ENCODE measurements at regions not wholly inside any gene's neighbourhood (a gene's known extent, or its start where the extent isn't known, plus 50 kb on each side); places are given as distances from the start of the nearest gene placed in this dataset.

DNA sequence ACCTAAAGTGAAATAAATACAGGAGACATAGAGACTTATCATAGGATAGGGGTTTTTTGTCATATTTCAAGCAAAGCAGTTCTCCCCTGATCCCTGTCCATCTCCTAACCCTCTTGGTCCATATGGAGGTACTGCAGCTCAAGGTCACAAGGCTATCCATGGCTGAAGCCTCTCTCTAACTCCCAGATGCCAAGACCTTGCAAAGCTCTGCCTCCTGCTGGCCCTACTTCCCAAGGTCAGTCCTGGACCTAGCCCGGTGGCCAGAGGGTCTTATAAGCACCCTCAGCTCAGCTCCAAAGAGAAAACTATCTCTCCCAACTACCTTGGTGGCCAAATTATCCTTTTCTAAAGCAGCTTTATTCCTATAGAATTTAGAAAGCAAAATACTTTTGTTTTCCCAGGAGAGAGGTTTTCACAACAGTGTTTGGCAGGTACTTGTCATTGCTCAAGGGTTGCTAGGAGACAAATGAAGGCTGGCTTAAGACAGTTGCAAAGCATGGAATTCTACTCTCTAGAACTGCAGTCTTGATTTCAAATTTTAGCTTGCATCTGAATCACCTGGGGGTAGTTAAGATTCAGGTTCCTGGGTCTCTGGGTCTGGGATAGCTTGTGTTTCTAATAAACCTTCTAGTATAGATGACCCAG is 121.5 kb downstream of the XCL2 start:
- TF ChIP-seq, protein P1, sequence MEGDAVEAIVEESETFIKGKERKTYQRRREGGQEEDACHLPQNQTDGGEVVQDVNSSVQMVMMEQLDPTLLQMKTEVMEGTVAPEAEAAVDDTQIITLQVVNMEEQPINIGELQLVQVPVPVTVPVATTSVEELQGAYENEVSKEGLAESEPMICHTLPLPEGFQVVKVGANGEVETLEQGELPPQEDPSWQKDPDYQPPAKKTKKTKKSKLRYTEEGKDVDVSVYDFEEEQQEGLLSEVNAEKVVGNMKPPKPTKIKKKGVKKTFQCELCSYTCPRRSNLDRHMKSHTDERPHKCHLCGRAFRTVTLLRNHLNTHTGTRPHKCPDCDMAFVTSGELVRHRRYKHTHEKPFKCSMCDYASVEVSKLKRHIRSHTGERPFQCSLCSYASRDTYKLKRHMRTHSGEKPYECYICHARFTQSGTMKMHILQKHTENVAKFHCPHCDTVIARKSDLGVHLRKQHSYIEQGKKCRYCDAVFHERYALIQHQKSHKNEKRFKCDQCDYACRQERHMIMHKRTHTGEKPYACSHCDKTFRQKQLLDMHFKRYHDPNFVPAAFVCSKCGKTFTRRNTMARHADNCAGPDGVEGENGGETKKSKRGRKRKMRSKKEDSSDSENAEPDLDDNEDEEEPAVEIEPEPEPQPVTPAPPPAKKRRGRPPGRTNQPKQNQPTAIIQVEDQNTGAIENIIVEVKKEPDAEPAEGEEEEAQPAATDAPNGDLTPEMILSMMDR (IDR thresholded peaks at IDR 0.05) = no peak
- no peak for TF ChIP-seq POLR2A (IDR thresholded peaks at IDR 0.05)

Measured in gastroesophageal sphincter (tissue), 3 donors.